ENCODE measurements at regions not wholly inside any gene's neighbourhood (a gene's known extent, or its start where the extent isn't known, plus 50 kb on each side); places are given as distances from the start of the nearest gene placed in this dataset.
A peak's percentile ranks its signal among the peaks of the same experiment; 100 is the strongest.

DNA sequence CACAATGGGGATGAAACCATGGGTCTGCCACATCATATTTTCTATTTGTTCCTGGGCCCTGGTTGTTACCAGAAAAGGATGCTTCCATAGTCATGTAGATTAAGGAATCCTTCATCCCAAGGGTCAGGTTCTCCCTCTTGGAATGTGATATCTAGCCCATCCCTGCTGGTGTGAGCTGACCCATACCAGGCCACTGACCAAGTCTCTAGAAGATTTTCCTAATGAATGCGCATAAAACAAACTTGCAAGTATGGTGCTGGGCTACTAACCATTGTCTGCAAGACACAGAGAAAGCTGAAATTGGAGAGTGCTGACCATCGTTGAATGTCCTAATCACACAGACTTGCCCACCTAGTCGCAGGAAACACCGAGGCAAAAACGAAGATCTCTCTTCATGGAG lies 972.6 kb downstream of the EFNA5 start:
- H3K27me3 ChIP-seq: no peaks in the 10 kb centered on the region
- H3K4me1 ChIP-seq: no peaks in the 10 kb centered on the region
- no peaks in the 10 kb centered on the region for H3K9me3 ChIP-seq
- no peak overlapping the region for H3K4me3 ChIP-seq
- no peak overlapping the region for H3K27ac ChIP-seq
- H3K36me3 ChIP-seq: no peaks in the 10 kb centered on the region
- TF ChIP-seq, protein P1, sequence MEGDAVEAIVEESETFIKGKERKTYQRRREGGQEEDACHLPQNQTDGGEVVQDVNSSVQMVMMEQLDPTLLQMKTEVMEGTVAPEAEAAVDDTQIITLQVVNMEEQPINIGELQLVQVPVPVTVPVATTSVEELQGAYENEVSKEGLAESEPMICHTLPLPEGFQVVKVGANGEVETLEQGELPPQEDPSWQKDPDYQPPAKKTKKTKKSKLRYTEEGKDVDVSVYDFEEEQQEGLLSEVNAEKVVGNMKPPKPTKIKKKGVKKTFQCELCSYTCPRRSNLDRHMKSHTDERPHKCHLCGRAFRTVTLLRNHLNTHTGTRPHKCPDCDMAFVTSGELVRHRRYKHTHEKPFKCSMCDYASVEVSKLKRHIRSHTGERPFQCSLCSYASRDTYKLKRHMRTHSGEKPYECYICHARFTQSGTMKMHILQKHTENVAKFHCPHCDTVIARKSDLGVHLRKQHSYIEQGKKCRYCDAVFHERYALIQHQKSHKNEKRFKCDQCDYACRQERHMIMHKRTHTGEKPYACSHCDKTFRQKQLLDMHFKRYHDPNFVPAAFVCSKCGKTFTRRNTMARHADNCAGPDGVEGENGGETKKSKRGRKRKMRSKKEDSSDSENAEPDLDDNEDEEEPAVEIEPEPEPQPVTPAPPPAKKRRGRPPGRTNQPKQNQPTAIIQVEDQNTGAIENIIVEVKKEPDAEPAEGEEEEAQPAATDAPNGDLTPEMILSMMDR (IDR thresholded peaks at IDR 0.05): no peak
- intact Hi-C loops (cut with DNase I): no loop called here
- DNase-seq (ENCODE audit: low spot score in 2 of 2): no peak

DNA sequence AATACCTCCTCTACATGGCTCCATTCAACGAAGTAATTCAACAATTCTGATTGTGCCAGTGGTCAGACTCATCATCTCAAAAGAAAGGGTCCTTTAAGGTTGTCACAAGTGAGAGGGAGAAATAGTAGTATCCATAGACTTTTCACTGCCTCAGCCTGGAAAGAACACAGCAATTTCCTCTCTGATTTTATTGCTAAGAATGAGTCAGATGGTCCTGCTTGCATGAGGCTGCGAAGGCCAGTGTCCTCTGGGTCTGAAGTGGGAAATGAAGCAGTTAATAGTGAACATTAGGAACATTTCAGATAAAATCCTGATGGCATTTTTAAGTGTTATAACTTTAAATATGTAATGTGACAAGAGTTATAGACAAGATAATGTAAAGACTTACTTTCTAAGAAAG lies 979.0 kb downstream of the EFNA5 start:
- H3K27me3 ChIP-seq: no peaks in the 10 kb centered on the region
- H3K27ac ChIP-seq: no peak overlapping the region
- H3K36me3 ChIP-seq: no peaks in the 10 kb centered on the region
- no peaks in the 10 kb centered on the region for H3K4me1 ChIP-seq
- H3K4me3 ChIP-seq: no peak overlapping the region
- TF ChIP-seq, protein P1 (IDR thresholded peaks at IDR 0.05): no peak
- intact Hi-C loops (cut with DNase I): no loop called here
- H3K9me3 ChIP-seq: no peaks in the 10 kb centered on the region
- no peak for DNase-seq (ENCODE audit: low spot score in 2 of 2)

DNA sequence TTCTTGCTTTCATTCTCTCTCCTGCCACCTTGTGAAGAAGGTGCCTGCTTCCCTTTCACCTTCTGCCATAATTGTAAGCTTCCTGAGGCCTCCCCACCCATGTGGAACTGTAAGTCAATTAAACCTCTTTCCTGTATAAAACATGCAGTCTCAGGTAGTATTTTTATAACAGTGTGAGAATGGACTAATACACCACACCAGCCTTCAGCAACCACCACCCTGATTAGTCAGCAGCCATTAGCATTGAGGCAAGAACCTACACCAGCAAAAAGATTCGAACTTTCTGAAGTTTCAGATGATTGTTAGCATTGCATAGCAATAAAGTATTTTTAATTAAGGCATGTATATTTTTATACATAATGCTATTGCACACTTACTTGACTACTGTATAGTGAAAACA lies 980.2 kb downstream of the EFNA5 start:
- no peaks in the 10 kb centered on the region for H3K27me3 ChIP-seq
- DNase-seq (ENCODE audit: low spot score in 2 of 2): no peak
- H3K9me3 ChIP-seq: no peaks in the 10 kb centered on the region
- TF ChIP-seq, protein P1 (IDR thresholded peaks at IDR 0.05): no peak
- H3K27ac ChIP-seq: no peak overlapping the region
- intact Hi-C loops (cut with DNase I): no loop called here
- H3K36me3 ChIP-seq: no peaks in the 10 kb centered on the region
- no peak overlapping the region for H3K4me3 ChIP-seq
- no peaks in the 10 kb centered on the region for H3K4me1 ChIP-seq

DNA sequence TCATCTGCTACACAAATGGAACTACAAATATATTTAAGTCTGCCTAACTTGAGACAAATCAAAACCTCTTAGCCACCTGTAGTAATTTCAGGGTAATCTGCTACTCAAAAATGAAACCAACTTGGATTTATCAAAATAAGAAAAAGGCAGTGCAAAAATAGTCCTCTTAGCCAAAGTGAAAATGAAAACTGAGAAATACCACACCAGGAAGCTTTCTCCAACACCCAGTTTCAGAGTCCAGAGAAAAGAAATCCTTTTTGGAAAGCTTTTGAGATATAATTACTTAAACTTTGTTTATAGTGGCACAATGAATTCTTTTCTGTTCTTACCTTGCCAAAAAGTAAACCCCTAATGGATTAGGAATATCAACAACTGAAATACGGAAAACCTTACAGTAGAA lies 990.4 kb downstream of the EFNA5 start:
- intact Hi-C loops (cut with DNase I): no loop called here
- no peaks in the 10 kb centered on the region for H3K27me3 ChIP-seq
- peak overlapping the region; percentile 59 to 61 for H3K27ac ChIP-seq
- peaks cover 0 to 9% of the 10 kb centered on the region in 2 donors for H3K9me3 ChIP-seq
- peak overlapping the region; percentile 17 to 54 for H3K4me3 ChIP-seq
- no peaks in the 10 kb centered on the region for H3K4me1 ChIP-seq
- no peak for DNase-seq (ENCODE audit: low spot score in 2 of 2)
- TF ChIP-seq, protein P1 (IDR thresholded peaks at IDR 0.05): no peak
- no peaks in the 10 kb centered on the region for H3K36me3 ChIP-seq

DNA sequence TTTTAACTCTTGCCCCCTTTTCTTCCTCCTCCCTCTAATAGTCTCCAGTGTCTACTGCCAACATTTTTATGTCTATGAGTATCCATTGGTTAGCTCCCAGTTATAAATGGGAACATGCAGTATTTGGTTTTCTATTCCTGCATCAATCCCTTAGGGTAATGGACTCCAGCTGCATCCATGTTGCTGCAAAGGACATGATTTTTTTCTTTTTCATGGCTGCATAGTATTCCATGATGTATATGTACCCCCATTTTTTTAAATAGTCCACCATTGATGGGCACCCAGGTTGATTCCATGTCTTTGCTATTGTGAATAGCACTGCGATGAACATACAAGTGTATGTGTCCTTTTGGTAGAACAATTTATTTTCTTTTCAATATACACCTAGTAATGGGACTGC lies 993.7 kb downstream of the EFNA5 start:
- TF ChIP-seq, protein P1 (IDR thresholded peaks at IDR 0.05): no peak
- H3K27ac ChIP-seq: no peak overlapping the region
- peaks cover 0 to 4% of the 10 kb centered on the region in 2 donors for H3K9me3 ChIP-seq
- H3K27me3 ChIP-seq: no peaks in the 10 kb centered on the region
- no peaks in the 10 kb centered on the region for H3K36me3 ChIP-seq
- no peaks in the 10 kb centered on the region for H3K4me1 ChIP-seq
- no peak for DNase-seq (ENCODE audit: low spot score in 2 of 2)
- no peak overlapping the region for H3K4me3 ChIP-seq
- intact Hi-C loops (cut with DNase I): no loop called here

GRCh38 chr5:106675687-106676086 lies 995.0 kb downstream of the EFNA5 start:
- H3K36me3 ChIP-seq: no peaks in the 10 kb centered on the region
- no peaks in the 10 kb centered on the region for H3K4me1 ChIP-seq
- no peak overlapping the region for H3K27ac ChIP-seq
- H3K9me3 ChIP-seq: no peaks in the 10 kb centered on the region
- no peak for DNase-seq (ENCODE audit: low spot score in 2 of 2)
- TF ChIP-seq, protein P1 (IDR thresholded peaks at IDR 0.05): no peak
- H3K27me3 ChIP-seq: no peaks in the 10 kb centered on the region
- intact Hi-C loops (cut with DNase I): no loop called here
- no peak overlapping the region for H3K4me3 ChIP-seq

Data from ascending aorta (tissue), 2 donors.